Osteoblast (primary cell): ENCODE measurements at regions not wholly inside any gene's neighbourhood (a gene's known extent, or its start where the extent isn't known, plus 50 kb on each side); places are given as distances from the start of the nearest gene placed in this dataset.

Experiments
- DNase-seq: peaks from one replicate; pipeline ENCODE4 v3.0.0; 2011; ENCODE audit warnings: low spot score, mixed read lengths; ENCODE audit not compliant: insufficient read length; ENCODE audit errors: missing footprints
- H2AFZ ChIP-seq: 2 replicates; pipeline ENCODE4 v1.6.0; 2011; ENCODE audit warnings: mild to moderate bottlenecking, low read length
- H3K27ac ChIP-seq: 2 replicates; pipeline ENCODE4 v1.5.1; 2011; ENCODE audit warnings: mild to moderate bottlenecking, low read depth, low read length, moderate library complexity
- H3K27me3 ChIP-seq: 2 replicates; pipeline ENCODE4 v1.6.0; 2012; ENCODE audit warnings: mild to moderate bottlenecking, control low read depth, inconsistent platforms, low read length, moderate library complexity; ENCODE audit not compliant: insufficient read depth
- H3K36me3 ChIP-seq: 2 replicates; pipeline ENCODE4 v1.5.1; 2011; ENCODE audit warnings: mild to moderate bottlenecking, low read length, control low read depth, moderate library complexity; ENCODE audit not compliant: insufficient read depth
- H3K4me1 ChIP-seq: 2 replicates; pipeline ENCODE4 v1.5.1; 2011; ENCODE audit warnings: mild to moderate bottlenecking, low read length, control low read depth, moderate library complexity; ENCODE audit not compliant: insufficient read depth
- H3K4me2 ChIP-seq: 2 replicates; pipeline ENCODE4 v1.6.0; 2011; ENCODE audit warnings: mild to moderate bottlenecking, low read length; ENCODE audit not compliant: insufficient read depth
- H3K4me3 ChIP-seq: fragments of 200-600 bp; sonication (generic); 3 replicates; pipeline ENCODE4 v1.5.1; 2012; ENCODE audit warnings: mild to moderate bottlenecking, low read length, inconsistent platforms; ENCODE audit not compliant: insufficient read depth
- H3K79me2 ChIP-seq: 2 replicates; pipeline ENCODE4 v1.6.0; 2012; ENCODE audit warnings: mild to moderate bottlenecking, low read length, control low read depth, inconsistent platforms; ENCODE audit not compliant: insufficient read depth
- H3K9me3 ChIP-seq: 2 replicates; pipeline ENCODE4 v1.5.1; 2011; ENCODE audit warnings: low read depth, low read length, control low read depth
- H4K20me1 ChIP-seq: 2 replicates; pipeline ENCODE4 v1.6.0; 2012; ENCODE audit warnings: mild to moderate bottlenecking, low read length, control low read depth; ENCODE audit not compliant: insufficient read depth
- TF ChIP-seq, protein P1 (sequence below): IDR thresholded peaks from 2 replicates; pipeline ENCODE4 v1.5.1; 2011; ENCODE audit warnings: mild to moderate bottlenecking, low read depth, low read length, moderate library complexity; ENCODE audit errors: extremely low read depth

DNA sequence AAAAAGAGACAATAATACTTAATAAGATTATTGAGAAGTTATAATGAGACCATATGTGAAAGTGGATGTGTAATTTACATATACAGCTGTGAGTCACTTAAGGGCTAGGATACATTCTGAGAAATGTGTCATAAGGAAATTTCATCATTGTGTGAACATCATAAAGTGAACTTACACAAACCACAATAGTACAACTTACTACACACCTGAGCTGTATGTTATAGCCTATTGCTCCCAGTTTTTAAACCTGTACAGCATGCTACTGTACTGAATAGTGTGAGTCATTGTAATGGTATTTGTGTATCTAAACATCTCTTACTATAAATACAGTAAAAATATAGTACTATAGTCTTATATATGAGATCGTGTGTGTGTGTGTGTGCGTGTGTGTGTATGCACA lies 1420.3 kb upstream of the PIK3C3 start:
- Histone ChIP-seq H3K79me2 (no peaks in the 10 kb centered on the region), H3K27ac (no peak overlapping the region), H2AFZ (no peak overlapping the region), H3K9me3 (no peaks in the 10 kb centered on the region), H3K4me3 (no peak overlapping the region), H3K4me2 (no peak overlapping the region), H3K27me3 (no peaks in the 10 kb centered on the region), H3K4me1 (no peaks in the 10 kb centered on the region), H4K20me1 (no peaks in the 10 kb centered on the region), H3K36me3 (no peaks in the 10 kb centered on the region)
- DNase-seq = no peak
- TF ChIP-seq, protein P1, sequence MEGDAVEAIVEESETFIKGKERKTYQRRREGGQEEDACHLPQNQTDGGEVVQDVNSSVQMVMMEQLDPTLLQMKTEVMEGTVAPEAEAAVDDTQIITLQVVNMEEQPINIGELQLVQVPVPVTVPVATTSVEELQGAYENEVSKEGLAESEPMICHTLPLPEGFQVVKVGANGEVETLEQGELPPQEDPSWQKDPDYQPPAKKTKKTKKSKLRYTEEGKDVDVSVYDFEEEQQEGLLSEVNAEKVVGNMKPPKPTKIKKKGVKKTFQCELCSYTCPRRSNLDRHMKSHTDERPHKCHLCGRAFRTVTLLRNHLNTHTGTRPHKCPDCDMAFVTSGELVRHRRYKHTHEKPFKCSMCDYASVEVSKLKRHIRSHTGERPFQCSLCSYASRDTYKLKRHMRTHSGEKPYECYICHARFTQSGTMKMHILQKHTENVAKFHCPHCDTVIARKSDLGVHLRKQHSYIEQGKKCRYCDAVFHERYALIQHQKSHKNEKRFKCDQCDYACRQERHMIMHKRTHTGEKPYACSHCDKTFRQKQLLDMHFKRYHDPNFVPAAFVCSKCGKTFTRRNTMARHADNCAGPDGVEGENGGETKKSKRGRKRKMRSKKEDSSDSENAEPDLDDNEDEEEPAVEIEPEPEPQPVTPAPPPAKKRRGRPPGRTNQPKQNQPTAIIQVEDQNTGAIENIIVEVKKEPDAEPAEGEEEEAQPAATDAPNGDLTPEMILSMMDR = no peak

DNA sequence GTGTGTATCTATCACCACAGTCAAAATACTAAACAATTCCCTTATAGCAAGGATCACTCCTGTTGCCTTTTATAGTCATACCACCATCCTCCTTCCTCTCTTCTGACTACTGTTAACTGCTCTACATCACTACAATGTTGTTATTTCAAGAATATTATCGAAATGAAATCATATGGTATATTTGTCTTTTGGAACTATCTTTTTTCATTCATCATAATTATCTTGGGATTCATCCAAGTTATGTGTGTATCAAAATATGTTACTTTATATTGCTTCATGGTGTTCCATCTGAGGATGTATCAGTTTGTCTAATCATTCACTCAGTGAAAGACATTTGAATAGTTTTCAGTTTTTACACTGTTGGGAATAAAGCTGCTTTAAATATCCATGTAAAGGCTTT lies 1423.0 kb upstream of the PIK3C3 start:
- no peak for DNase-seq
- no peaks in the 10 kb centered on the region for H3K4me1 ChIP-seq
- no peaks in the 10 kb centered on the region for H3K9me3 ChIP-seq
- H2AFZ ChIP-seq = no peak overlapping the region
- H4K20me1 ChIP-seq = no peaks in the 10 kb centered on the region
- H3K4me2 ChIP-seq = no peak overlapping the region
- TF ChIP-seq, protein P1 = no peak
- H3K36me3 ChIP-seq = no peaks in the 10 kb centered on the region
- no peaks in the 10 kb centered on the region for H3K79me2 ChIP-seq
- H3K27me3 ChIP-seq = no peaks in the 10 kb centered on the region
- no peak overlapping the region for H3K27ac ChIP-seq
- no peak overlapping the region for H3K4me3 ChIP-seq

DNA sequence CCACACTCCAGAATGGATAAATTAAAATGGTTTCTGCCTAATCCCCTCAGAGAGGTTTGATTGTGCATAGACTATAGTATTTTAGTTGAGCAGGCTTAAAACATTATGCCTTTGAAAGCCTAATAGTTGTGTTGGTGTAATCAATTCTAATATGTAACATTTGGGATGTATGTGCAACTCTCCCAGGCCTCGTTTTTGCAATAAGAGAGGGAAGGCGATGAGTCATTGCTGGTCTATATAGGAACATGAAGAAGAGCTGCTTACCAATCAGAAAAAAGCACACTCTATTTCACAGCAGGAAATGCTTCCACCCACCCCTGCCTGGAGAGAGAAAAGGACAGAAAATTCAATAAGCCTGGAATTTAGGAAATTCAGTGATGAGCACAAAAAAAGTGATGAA lies 1424.0 kb upstream of the PIK3C3 start:
- Histone ChIP-seq H3K4me2 (no peak overlapping the region), H3K4me3 (no peak overlapping the region), H3K79me2 (no peaks in the 10 kb centered on the region), H4K20me1 (no peaks in the 10 kb centered on the region), H3K27me3 (no peaks in the 10 kb centered on the region), H2AFZ (no peak overlapping the region), H3K27ac (no peak overlapping the region), H3K36me3 (no peaks in the 10 kb centered on the region), H3K9me3 (no peaks in the 10 kb centered on the region), H3K4me1 (no peaks in the 10 kb centered on the region)
- TF ChIP-seq, protein P1 = no peak
- DNase-seq = no peak

DNA sequence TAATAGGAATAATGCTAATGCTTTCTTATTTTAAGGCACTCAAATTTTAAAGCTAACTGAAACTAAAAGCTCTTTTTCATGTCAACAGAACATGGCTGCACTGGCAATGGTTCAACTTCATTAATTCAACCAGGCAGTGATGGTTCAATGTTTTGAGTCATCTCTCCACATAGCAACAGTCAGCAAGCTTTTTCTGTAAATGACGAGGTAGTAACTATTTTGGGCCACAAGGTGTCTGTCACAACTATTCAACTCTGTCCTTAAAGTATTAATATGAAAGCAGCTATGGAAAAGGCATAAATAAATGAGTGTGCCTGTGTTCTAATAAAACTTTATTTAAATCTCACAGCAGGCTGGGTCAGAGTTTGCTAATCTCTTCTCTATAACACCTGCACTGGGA lies 1425.6 kb upstream of the PIK3C3 start:
- Histone ChIP-seq H3K4me2 (no peak overlapping the region), H3K79me2 (no peaks in the 10 kb centered on the region), H3K4me1 (no peaks in the 10 kb centered on the region), H3K9me3 (no peaks in the 10 kb centered on the region), H3K36me3 (no peaks in the 10 kb centered on the region), H3K27me3 (no peaks in the 10 kb centered on the region), H4K20me1 (no peaks in the 10 kb centered on the region), H3K27ac (no peak overlapping the region), H2AFZ (no peak overlapping the region), H3K4me3 (no peak overlapping the region)
- TF ChIP-seq, protein P1 = no peak
- DNase-seq = no peak
